GM13977 (cell line): ENCODE measurements at regions not wholly inside any gene's neighbourhood (a gene's known extent, or its start where the extent isn't known, plus 50 kb on each side); places are given as distances from the start of the nearest gene placed in this dataset.

Experiments used
- DNase-seq: peaks from one replicate; pipeline ENCODE4 v3.0.0; 2012; ENCODE audit warnings: low spot score
- in situ Hi-C: fragments of 300-500 bp; cut with MboI; formaldehyde crosslinking; loops from one replicate; pipeline ENCODE4 v1.12.0; 2022; ENCODE audit warnings: low sequenced_read_pairs, low pct_unique_long_range_greater_than_20kb, mixed read lengths, inconsistent platforms; ENCODE audit not compliant: unreplicated experiment
- TF ChIP-seq, protein P1 (sequence below): IDR thresholded peaks from 2 replicates; pipeline ENCODE4 v1.5.1; 2012; ENCODE audit warnings: mild to moderate bottlenecking, control low read depth; ENCODE audit not compliant: insufficient read depth; ENCODE audit errors: extremely low read depth, missing control alignments

DNA sequence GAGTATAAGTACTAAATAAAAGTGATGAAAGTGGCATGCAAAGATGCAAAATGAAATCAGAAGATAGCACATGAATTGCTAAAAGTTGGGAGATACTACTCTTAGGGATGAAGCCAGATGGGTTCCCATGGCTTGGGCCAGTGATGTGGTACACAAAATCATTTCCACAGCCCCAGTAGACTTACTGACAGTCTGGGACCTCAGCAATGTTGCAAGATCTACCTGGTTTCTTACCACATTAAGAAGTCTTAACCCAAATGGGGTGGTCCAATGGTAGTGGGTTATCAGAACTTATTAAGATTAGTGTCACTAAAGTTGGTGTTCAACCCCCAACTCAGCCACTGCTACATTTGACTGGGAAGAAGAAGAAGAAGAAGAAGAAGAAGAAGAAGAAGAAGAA lies 227.7 kb upstream of the IRF2BP2 start:
- DNase-seq, result no peak
- TF ChIP-seq, protein P1, sequence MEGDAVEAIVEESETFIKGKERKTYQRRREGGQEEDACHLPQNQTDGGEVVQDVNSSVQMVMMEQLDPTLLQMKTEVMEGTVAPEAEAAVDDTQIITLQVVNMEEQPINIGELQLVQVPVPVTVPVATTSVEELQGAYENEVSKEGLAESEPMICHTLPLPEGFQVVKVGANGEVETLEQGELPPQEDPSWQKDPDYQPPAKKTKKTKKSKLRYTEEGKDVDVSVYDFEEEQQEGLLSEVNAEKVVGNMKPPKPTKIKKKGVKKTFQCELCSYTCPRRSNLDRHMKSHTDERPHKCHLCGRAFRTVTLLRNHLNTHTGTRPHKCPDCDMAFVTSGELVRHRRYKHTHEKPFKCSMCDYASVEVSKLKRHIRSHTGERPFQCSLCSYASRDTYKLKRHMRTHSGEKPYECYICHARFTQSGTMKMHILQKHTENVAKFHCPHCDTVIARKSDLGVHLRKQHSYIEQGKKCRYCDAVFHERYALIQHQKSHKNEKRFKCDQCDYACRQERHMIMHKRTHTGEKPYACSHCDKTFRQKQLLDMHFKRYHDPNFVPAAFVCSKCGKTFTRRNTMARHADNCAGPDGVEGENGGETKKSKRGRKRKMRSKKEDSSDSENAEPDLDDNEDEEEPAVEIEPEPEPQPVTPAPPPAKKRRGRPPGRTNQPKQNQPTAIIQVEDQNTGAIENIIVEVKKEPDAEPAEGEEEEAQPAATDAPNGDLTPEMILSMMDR, result no peak
- in situ Hi-C loops, result loop anchor here (10.0 to 25.0 kb wide), 2 partner anchors 100 to 223 kb away; partner anchors contain the start of gene IRF2BP2

GRCh38 chr1:234836776-234837357 lies 226.9 kb upstream of the IRF2BP2 start:
- in situ Hi-C loops, result loop anchor here (10.0 to 25.0 kb wide), 2 partner anchors 100 to 222 kb away; partner anchors contain the start of gene IRF2BP2
- DNase-seq, result no peak
- TF ChIP-seq, protein P1, result no peak

DNA sequence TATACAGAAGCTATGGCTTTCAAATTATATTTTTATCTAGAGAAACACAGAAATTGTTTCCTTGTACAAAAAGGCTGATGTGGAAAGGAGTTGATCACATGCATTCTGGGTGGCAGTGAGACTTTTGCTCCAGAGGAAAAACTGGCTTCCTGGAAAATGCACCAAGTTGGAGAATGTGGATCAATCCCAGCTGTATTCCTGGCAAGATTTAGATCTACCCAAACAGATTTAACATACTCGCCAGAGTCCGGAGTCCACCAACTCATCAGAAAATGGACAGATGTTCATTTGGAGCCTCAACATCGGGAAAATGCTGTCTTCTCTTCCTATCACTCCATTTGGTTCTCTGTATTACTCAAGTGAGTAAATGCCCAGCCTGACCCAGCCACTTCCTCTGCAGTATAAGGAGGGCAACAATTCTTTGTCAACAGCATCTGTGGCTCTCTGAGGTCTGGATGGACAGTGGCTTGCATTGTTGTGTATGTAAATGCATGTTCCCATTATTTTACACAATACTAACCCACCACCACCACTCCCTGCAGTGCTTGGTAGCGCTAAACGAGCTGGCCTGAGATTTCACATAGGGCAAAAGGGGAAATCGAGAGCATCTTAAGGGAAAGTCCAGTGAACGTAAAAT lies 226.2 kb upstream of the IRF2BP2 start:
- in situ Hi-C loops, result loop anchor here (10.0 to 25.0 kb wide), 2 partner anchors 99 to 221 kb away; partner anchors contain the start of gene IRF2BP2

DNA sequence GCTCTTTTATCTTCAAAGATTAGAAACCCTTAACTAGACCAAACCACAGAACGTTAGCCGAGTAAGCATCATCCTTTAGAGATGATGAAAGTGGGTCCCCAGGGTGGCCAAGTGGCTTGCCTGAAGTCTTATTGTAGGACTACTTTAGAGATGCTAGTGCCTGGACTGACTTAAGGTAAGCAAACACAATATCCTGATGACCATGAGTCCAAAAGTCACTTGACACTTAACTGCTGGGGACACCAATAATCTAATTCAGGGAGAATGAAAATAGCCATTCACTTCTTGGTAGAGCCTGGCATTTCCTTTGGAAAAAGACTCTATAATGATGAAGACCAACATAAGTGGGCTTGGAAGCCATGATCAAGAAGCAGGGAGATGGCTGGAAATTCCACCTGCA lies 225.3 kb upstream of the IRF2BP2 start:
- DNase-seq, result no peak
- in situ Hi-C loops, result loop anchor here (10.0 to 25.0 kb wide), 2 partner anchors 98 to 220 kb away; partner anchors contain the start of gene IRF2BP2
- TF ChIP-seq, protein P1, result no peak

More for the DNA sequence above, 226.2 kb upstream of the IRF2BP2 start:
- DNase-seq, result no peak
- TF ChIP-seq, protein P1, result no peak

GRCh38 chr1:234833646-234834045 lies 223.7 kb upstream of the IRF2BP2 start:
- TF ChIP-seq, protein P1, result no peak
- no peak for DNase-seq
- in situ Hi-C loops, result loop anchor here (10.0 to 25.0 kb wide), 2 partner anchors 96 to 219 kb away; partner anchors contain the start of gene IRF2BP2

- in situ Hi-C loops, result loop anchor here (10.0 to 25.0 kb wide), 2 partner anchors 96 to 218 kb away; partner anchors contain the start of gene IRF2BP2
- TF ChIP-seq, protein P1, result no peak
- no peak for DNase-seq
Measured at GRCh38 chr1:234833118-234833517, 223.1 kb upstream of the IRF2BP2 start.
